A204.1 (cell line): ENCODE measurements at regions not wholly inside any gene's neighbourhood (a gene's known extent, or its start where the extent isn't known, plus 50 kb on each side); places are given as distances from the start of the nearest gene placed in this dataset.

ENCODE experiments used
- FAIRE-seq: peaks from 2 replicates; lab custom pipeline; 2012; peaks lifted over from hg19 to GRCh38; lab: Jason Lieb, UNC

- FAIRE-seq, result no peak
Measured at GRCh38 chr13:29925457-29926097, 75.2 kb upstream of the UBL3 start.

DNA sequence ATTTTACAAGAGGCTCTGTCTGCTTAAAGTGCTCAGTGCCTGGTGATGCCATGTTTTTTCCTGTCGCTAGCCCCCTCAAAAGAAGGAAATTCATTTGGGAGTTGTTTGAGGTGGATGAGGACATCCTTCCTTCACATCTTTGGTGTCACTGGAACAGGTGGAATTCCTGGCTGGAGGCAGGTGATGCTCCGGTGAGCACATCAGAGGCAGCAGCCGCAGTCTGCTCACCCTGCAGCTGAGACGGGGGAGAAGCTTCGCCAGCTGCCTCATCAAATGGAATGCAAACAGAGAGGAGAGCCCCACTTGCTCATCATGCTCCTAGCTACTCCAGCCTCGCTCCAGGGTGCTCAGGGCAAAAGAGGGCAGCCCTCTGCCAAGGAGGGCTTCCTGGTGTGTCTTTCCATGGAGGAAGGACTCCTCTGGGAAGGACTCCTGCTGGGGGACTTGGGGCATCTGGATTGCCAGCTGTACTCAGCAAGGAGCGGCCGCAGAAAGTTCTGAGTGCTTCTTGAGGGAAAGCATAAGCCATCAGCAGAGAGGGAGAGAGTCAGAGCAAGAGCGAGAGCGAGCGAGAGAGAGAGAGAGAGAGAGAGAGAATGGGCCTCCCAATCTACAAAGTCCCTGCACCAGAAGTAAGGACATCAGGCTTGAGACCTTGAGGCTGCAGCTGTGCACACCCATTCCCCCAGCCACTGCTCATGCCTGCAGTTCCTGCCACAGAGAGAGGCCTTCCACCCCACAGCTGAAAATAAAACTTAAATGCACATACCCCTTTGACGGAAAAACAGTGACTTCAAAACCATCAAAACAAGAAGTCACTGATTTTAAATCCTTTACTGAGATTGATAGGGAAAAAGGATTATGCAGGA, 74.3 kb upstream of the UBL3 start:
- FAIRE-seq, result no peak

DNA sequence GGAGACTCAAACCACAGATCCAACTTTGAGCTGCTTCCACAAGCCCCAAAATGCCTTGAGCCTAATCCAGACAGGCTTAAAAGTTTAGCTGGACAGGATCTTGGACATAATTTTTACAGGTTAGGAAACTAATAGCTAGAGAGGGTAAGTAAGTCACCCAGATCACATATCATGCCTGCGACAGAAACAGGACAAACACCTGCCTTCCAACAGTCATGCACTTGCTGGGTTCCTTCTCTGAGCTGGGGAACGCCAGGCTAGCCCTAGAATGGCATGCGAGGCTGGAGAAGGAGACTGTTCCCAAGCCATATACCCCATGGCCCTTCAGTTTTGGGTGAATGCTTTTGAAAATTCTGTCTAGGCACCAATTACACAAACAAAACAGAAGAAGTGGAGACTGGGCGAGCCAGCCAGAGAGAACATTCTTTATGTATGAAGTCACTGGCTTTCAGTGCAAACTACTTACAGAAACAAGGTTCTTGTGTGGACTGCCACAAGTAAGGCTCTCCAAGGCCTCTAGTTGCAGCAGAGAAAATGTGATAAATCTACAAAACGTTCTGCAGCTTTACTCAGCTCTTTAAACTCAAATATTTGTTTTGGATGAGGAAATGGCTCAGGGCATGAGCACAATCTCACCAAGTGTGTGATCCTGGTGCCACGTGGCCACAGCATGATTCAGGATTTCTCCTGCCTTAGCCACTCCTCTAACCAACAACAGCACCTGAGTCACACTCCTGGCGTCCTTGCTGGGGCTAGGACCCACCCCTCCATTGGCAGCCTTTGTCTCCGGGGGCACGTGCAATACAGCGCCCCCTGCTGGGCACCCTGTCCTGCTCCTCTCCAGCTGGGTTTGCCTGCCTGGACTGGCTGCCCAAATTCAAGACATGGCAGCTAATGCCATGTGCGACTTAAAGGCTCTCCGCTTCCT, 73.4 kb upstream of the UBL3 start:
- no peak for FAIRE-seq

DNA sequence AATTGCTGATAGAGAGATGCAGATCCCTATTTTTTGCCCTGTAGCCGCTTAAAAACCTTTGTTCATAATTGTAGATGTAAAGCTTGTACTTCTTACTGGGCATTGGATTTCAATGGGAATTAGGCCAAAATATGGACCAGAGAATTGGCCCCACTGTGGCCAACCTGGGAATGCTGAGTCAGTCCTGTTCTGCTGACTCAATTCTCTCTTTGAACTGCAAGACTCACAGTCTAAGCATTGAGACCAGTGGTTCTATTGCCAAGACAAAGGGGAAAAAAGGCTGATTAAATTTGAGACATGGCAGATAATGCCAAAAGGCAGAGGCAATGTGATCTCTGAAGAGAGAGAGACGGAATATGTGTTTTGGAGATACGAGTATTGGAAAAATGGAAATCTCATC, 72.5 kb upstream of the UBL3 start:
- FAIRE-seq, result no peak

DNA sequence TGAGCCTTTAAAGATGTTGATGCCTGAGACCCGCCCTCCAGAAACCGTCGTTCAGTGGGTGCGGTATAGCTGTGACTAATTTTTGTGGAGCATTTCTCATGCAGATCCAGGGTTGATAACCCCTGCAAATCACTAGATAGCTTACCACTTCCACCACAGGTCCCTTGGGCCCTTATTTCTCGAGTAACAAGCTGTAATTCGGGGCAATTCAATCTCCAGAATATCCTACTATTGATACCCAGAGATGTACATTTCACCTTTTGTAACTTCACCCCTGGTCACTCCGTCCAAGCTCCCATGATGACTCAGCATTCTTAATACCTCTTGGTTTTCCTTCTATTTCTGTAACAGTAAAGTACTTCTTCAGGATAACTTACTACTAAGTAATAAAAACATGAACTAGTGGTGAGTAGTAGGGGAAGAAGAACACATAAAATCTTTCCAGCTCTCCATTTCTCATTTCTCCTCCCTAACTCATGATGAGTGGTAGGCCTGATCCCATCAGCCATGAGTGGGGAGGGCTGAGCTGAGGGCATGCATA, 71.9 kb upstream of the UBL3 start:
- FAIRE-seq, result no peak

DNA sequence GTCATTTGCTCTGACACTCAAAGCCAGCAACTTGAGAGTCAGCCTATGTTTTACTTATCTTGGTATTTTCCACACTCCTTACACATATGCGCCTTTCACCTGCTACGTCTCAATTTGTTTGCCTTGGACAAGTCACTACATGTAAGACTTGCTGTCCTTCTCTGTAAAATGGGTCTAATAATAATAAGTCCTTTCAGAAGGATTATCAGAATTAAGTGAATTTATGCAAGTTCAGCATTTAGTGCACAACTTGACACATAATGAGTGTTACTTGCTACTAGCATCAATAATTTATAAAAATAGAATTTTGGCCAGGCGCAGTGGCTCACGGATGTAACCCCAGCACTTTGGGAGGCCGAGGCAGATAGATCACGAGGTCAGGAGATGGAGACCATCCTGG, 71.1 kb upstream of the UBL3 start:
- FAIRE-seq, result no peak

DNA sequence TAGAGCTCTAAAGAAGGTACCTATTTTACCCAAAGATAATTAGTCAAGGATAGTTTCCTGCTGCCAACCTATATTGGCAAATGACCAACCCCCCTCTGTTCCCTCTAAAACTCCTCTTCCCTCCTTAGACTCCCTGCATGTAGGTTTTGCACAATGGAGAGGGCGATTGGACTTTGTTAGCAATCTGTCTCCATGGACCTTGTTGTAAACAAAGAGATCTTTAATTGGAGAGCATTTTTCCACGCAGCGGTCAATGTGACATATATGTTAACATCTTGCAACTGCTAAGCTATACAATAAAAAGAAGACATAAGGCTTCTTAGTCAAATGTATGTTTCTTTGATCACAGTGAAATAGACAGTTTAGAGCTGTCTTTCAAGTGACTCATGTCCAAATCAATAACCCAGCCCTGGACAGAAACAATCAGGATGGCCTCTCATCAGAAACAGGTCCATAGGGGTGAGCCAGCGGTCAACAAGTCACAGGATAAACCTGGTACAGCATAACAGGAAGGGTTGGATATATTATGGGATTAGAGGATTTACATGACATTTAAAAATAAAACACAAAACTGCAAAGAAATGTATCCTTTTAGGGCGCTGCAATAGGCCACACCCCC, 69.7 kb upstream of the UBL3 start:
- FAIRE-seq, result no peak

- FAIRE-seq, result no peak
Measured at GRCh38 chr13:29918845-29919244, 68.4 kb upstream of the UBL3 start.

DNA sequence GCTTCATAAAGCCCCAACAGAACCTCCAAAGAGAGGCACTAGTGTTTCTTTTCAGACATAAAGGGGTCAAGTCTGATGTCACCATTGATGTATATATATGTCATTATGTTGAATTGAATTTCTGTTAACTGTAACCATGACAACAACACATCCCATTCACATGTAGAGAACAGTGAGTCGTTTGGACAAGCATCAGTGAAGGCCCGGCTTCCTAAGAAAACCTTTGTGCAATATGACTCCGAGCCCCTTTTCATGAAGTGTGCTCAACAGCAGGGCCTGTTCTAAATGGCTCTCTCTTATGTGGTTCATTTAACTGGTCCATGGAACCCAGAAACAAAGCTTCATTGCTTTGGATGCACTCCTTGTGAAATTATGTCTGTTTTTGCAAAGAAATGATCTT, 67.2 kb upstream of the UBL3 start:
- FAIRE-seq, result no peak

- FAIRE-seq, result no peak
Measured at GRCh38 chr13:29914581-29914980, 64.2 kb upstream of the UBL3 start.

DNA sequence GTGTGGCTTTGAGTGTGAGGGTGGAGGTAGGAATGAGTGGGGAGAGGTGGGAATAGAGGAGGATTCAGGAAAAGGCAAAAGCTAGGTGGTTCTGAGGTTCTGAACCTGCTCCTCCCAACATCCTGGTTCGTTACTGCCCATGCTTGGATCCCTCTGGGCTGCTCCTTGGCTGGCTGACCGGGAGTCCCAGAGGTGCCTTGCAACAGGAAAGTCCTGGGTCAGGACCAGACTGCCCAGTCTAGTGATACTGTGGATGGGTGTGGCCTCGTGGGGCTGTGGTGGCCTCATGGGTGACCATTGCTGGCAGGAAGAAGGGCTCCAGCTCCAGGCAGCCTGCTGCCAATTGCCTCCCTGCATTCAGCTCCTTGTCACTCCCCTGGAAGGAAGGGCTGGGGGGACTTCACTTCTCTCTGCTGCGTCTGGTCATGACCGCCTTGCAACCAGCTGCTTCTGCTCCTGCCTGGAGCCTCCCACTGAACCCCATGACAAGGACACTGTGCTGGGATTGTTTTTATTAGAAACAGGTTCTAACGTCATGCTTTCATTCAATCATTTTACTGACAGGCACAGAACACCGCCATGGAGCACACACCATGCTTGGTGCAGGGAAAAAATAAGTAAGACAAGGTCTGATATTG, 61.5 kb upstream of the UBL3 start:
- FAIRE-seq, result no peak

DNA sequence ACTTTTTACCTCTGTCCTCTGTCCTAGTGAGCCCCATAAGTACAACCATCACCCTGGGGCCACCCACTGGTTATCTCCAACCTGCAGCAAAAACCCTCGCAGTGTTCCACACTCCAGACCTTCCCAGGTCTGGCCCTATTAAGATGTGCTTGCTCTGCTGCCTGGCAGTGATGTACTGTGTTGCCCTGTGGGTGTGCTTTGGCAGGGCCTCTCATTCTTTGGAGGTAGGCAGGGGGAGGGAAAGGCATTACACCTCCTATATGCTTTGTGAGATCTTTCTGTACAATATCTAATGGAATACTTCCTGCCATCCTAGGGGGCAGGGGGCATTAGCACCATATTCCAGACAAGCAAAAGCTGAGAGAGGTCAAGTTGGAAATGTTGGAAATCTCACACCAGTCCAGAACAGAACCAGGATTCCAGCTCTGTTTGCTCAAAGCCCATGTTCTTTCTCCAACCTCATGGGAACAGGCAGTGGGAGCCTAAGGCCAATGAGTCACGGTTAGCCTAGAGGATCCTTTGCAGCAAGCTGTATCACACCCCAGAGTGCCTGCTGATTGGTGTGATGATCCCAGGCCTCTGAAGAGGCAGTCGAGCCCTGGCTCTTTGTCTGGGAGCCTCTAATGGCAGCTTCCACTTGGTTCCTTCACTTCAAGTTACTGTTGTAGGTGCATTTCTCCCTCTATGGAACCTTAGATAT, 59.7 kb upstream of the UBL3 start:
- FAIRE-seq, result no peak

GRCh38 chr13:29909081-29909730, 58.8 kb upstream of the UBL3 start:
- FAIRE-seq, result no peak

GRCh38 chr13:29908416-29909080, 58.1 kb upstream of the UBL3 start:
- no peak for FAIRE-seq

- no peak for FAIRE-seq
Measured at GRCh38 chr13:29907670-29908069, 57.3 kb upstream of the UBL3 start.

- no peak for FAIRE-seq
Measured at GRCh38 chr13:29906432-29907011, 56.1 kb upstream of the UBL3 start.

GRCh38 chr13:29905845-29906244, 55.4 kb upstream of the UBL3 start:
- FAIRE-seq, result no peak

GRCh38 chr13:29903996-29904395, 53.6 kb upstream of the UBL3 start:
- no peak for FAIRE-seq

GRCh38 chr13:29903543-29903942, 53.1 kb upstream of the UBL3 start:
- no peak for FAIRE-seq
